DND-41 (cell line): ENCODE measurements at regions not wholly inside any gene's neighbourhood (a gene's known extent, or its start where the extent isn't known, plus 50 kb on each side); places are given as distances from the start of the nearest gene placed in this dataset.

Experiments used
- ATAC-seq: fragments of 200-7000 bp; cut with Tn5 transposase; 3 replicates; pipeline ENCODE4 v1.9.1; 2021; ENCODE audit warnings: low read depth; ENCODE audit not compliant: insufficient read depth
- DNase-seq: peaks from one replicate; pipeline ENCODE4 v3.0.0-alpha.2; 2020
- H2AFZ ChIP-seq: 2 replicates; pipeline ENCODE4 v1.6.0; 2012; ENCODE audit warnings: low read depth, low read length
- H3K27ac ChIP-seq: 2 replicates; pipeline ENCODE4 v1.5.1; 2012; ENCODE audit warnings: low read length, inconsistent platforms
- H3K27me3 ChIP-seq: fragments of 200-600 bp; sonication (generic); 2 replicates; pipeline ENCODE4 v1.6.0; 2012; ENCODE audit warnings: low read length, mild to moderate bottlenecking, inconsistent platforms; ENCODE audit not compliant: insufficient read depth, poor library complexity
- H3K36me3 ChIP-seq: 2 replicates; pipeline ENCODE4 v1.5.1; 2012; ENCODE audit warnings: low read length, inconsistent platforms; ENCODE audit not compliant: insufficient read depth
- H3K4me1 ChIP-seq: 2 replicates; pipeline ENCODE4 v1.5.1; 2012; ENCODE audit warnings: mild to moderate bottlenecking, low read length; ENCODE audit not compliant: insufficient read depth
- H3K4me2 ChIP-seq: 2 replicates; pipeline ENCODE4 v1.6.0; 2012; ENCODE audit warnings: mild to moderate bottlenecking, moderate library complexity, low read length, inconsistent platforms; ENCODE audit not compliant: insufficient read depth
- H3K4me3 ChIP-seq, 2 experiments: fragments of 200-600 bp in 1 of 2; shearing (Covaris generic) in 1 of 2; 2 replicates each; pipeline ENCODE4 v1.5.1; 2012 to 2016; ENCODE audit warnings: inconsistent platforms in 2 of 2, low read length in 2 of 2, mild to moderate bottlenecking in 2 of 2, low read depth in 1 of 2, moderate library complexity in 1 of 2
- H3K79me2 ChIP-seq: 2 replicates; pipeline ENCODE4 v1.6.0; 2012; ENCODE audit warnings: low read length, inconsistent platforms; ENCODE audit not compliant: insufficient read depth
- H3K9ac ChIP-seq: 2 replicates; pipeline ENCODE4 v1.6.0; 2012; ENCODE audit warnings: low read depth, mild to moderate bottlenecking, inconsistent platforms, low read length, moderate library complexity
- H3K9me3 ChIP-seq: 2 replicates; pipeline ENCODE4 v1.5.1; 2012; ENCODE audit warnings: low read length, moderate library complexity, mild to moderate bottlenecking, inconsistent platforms; ENCODE audit not compliant: insufficient read depth, severe bottlenecking
- H4K20me1 ChIP-seq: 2 replicates; pipeline ENCODE4 v1.6.0; 2012; ENCODE audit warnings: low read length; ENCODE audit not compliant: insufficient read depth
- CTCF ChIP-seq: IDR thresholded peaks from 2 replicates; pipeline ENCODE4 v1.5.1; 2012; ENCODE audit warnings: borderline replicate concordance, low read length, moderate library complexity, mild to moderate bottlenecking; ENCODE audit not compliant: poor library complexity, severe bottlenecking; ENCODE audit errors: extremely low read depth
- EZH2 ChIP-seq: IDR thresholded peaks from 3 replicates; pipeline ENCODE4 v1.6.1; 2012; ENCODE audit warnings: borderline replicate concordance, low read depth, mild to moderate bottlenecking, moderate library complexity, low read length, inconsistent platforms; ENCODE audit not compliant: severe bottlenecking

- H3K4me1 ChIP-seq, result no peaks in the 10 kb centered on the region; the same call in 1 of the 2 replicates
- H4K20me1 ChIP-seq, result no peaks in the 10 kb centered on the region
- H3K27me3 ChIP-seq, result no peaks in the 10 kb centered on the region
- H2AFZ ChIP-seq, result no peak overlapping the region
- H3K27ac ChIP-seq, result no peak overlapping the region
- no peak for ATAC-seq
- no peak overlapping the region for H3K9ac ChIP-seq
- H3K79me2 ChIP-seq, result no peaks in the 10 kb centered on the region
- H3K9me3 ChIP-seq, result no peaks in the 10 kb centered on the region
- H3K4me3 ChIP-seq, result no peak overlapping the region
- H3K36me3 ChIP-seq, result no peaks in the 10 kb centered on the region
- TF ChIP-seq EZH2 (no peak), CTCF (no peak)
- no peak overlapping the region for H3K4me2 ChIP-seq
- DNase-seq, result no peak
Observed at GRCh38 chr2:144669196-144669987, 149.5 kb upstream of the ZEB2 start.

GRCh38 chr2:144668493-144669110 lies 148.7 kb upstream of the ZEB2 start:
- DNase-seq (no peak), ATAC-seq (no peak)
- no peaks in the 10 kb centered on the region for H3K9me3 ChIP-seq
- no peak overlapping the region for H3K27ac ChIP-seq
- no peak overlapping the region for H2AFZ ChIP-seq
- H3K4me1 ChIP-seq, result no peaks in the 10 kb centered on the region; the same call in 1 of the 2 replicates
- H3K36me3 ChIP-seq, result no peaks in the 10 kb centered on the region
- no peaks in the 10 kb centered on the region for H3K27me3 ChIP-seq
- no peak overlapping the region for H3K4me3 ChIP-seq
- no peak for TF ChIP-seq EZH2
- no peak for TF ChIP-seq CTCF
- no peaks in the 10 kb centered on the region for H4K20me1 ChIP-seq
- no peak overlapping the region for H3K9ac ChIP-seq
- H3K4me2 ChIP-seq, result no peak overlapping the region
- no peaks in the 10 kb centered on the region for H3K79me2 ChIP-seq

- no peak for TF ChIP-seq EZH2
- no peak for TF ChIP-seq CTCF
- DNase-seq, result no peak
- no peak overlapping the region for H2AFZ ChIP-seq
Observed at GRCh38 chr2:144666032-144666431, 146.1 kb upstream of the ZEB2 start.

More at GRCh38 chr2:144666032-144666431, 146.1 kb upstream of the ZEB2 start:
- Histone ChIP-seq H3K36me3 (no peaks in the 10 kb centered on the region), H3K4me1 (no peaks in the 10 kb centered on the region; the same call in 1 of the 2 replicates), H3K27ac (no peak overlapping the region), H3K4me3 (no peak overlapping the region), H3K79me2 (no peaks in the 10 kb centered on the region), H4K20me1 (no peaks in the 10 kb centered on the region), H3K9me3 (no peaks in the 10 kb centered on the region), H3K4me2 (no peak overlapping the region), H3K9ac (no peak overlapping the region), H3K27me3 (no peaks in the 10 kb centered on the region)
- ATAC-seq, result no peak
